Neutrophil (primary cell): ENCODE measurements at regions not wholly inside any gene's neighbourhood (a gene's known extent, or its start where the extent isn't known, plus 50 kb on each side); places are given as distances from the start of the nearest gene placed in this dataset.

Experiments used
- H3K27ac ChIP-seq: fragments of 200-600 bp; sonication (generic); 2 replicates; pipeline ENCODE4 v1.5.1; 2016; ENCODE audit warnings: mild to moderate bottlenecking, moderate library complexity
- H3K27me3 ChIP-seq: fragments of 200-600 bp; sonication (generic); 2 replicates; pipeline ENCODE4 v1.6.0; 2016; ENCODE audit warnings: mild to moderate bottlenecking
- H3K36me3 ChIP-seq: fragments of 200-600 bp; sonication (generic); 2 replicates; pipeline ENCODE4 v1.5.1; 2017
- H3K4me1 ChIP-seq, 2 experiments: fragments of 200-600 bp in 1 of 2; sonication (generic) in 1 of 2; 1 replicate in 1 of 2; 2 replicates in 1 of 2; pipeline versions ENCODE4 v1.5.1 to v1.6.1; 2013 to 2016; ENCODE audit warnings: low read depth in 1 of 2, low read length in 1 of 2, mild to moderate bottlenecking in 1 of 2, moderate library complexity in 1 of 2; ENCODE audit not compliant: control insufficient read depth in 1 of 2, insufficient read depth in 1 of 2
- H3K4me3 ChIP-seq, 2 experiments: fragments of 200-600 bp in 1 of 2; sonication (generic) in 1 of 2; 1 replicate in 1 of 2; 2 replicates in 1 of 2; pipeline ENCODE4 v1.5.1; 2013 to 2016; ENCODE audit warnings: low read depth in 1 of 2, low read length in 1 of 2, mild to moderate bottlenecking in 1 of 2, moderate library complexity in 1 of 2
- H3K9me3 ChIP-seq: fragments of 200-600 bp; sonication (generic); 2 replicates; pipeline ENCODE4 v1.5.1; 2016
- CTCF ChIP-seq: fragments of 200-600 bp; sonication (generic); IDR thresholded peaks from 2 replicates; pipeline ENCODE4 v1.5.1; 2016; ENCODE audit warnings: antibody characterized with exemption

GRCh38 chr21:35510294-35510693 lies 461.2 kb upstream of the RUNX1 start:
- peaks cover 28 to 34% of the 10 kb centered on the region in 2 experiments for H3K4me1 ChIP-seq
- no peak for TF ChIP-seq CTCF
- no peaks in the 10 kb centered on the region for H3K36me3 ChIP-seq

GRCh38 chr21:35509001-35509704 lies 460.1 kb upstream of the RUNX1 start:
- Histone ChIP-seq H3K36me3 (no peaks in the 10 kb centered on the region), H3K4me1 (peaks cover 28 to 34% of the 10 kb centered on the region in 2 experiments), H3K27me3 (no peaks in the 10 kb centered on the region), H3K27ac (peak overlapping the region; percentile 95), H3K9me3 (no peaks in the 10 kb centered on the region), H3K4me3 (peak overlapping the region; percentile 35 to 38)
- TF ChIP-seq CTCF, result no peak

More at GRCh38 chr21:35510294-35510693, 461.2 kb upstream of the RUNX1 start:
- H3K27me3 ChIP-seq, result no peaks in the 10 kb centered on the region
- H3K9me3 ChIP-seq, result no peaks in the 10 kb centered on the region
- peak overlapping the region; percentile 95 for H3K27ac ChIP-seq
- no peak overlapping the region for H3K4me3 ChIP-seq

- Histone ChIP-seq H3K27ac (peak overlapping the region; percentile 95), H3K36me3 (no peaks in the 10 kb centered on the region), H3K4me3 (peak overlapping the region; percentile 35 to 38), H3K9me3 (no peaks in the 10 kb centered on the region), H3K27me3 (no peaks in the 10 kb centered on the region), H3K4me1 (peaks cover 28 to 34% of the 10 kb centered on the region in 2 experiments)
- TF ChIP-seq CTCF, result peak; percentile 36
These were observed 459.2 kb upstream of the RUNX1 start for GRCh38 chr21:35508139-35508888.

GRCh38 chr21:35507181-35507759 lies 458.2 kb upstream of the RUNX1 start:
- Histone ChIP-seq H3K4me1 (peaks cover 28 to 34% of the 10 kb centered on the region in 2 experiments), H3K9me3 (no peaks in the 10 kb centered on the region), H3K27me3 (no peaks in the 10 kb centered on the region), H3K27ac (peak overlapping the region; percentile 95), H3K36me3 (no peaks in the 10 kb centered on the region), H3K4me3 (no peak overlapping the region)
- TF ChIP-seq CTCF, result no peak

GRCh38 chr21:35506771-35507170 lies 457.7 kb upstream of the RUNX1 start:
- no peak overlapping the region for H3K27ac ChIP-seq
- H3K36me3 ChIP-seq, result no peaks in the 10 kb centered on the region
- no peaks in the 10 kb centered on the region for H3K9me3 ChIP-seq
- no peak for TF ChIP-seq CTCF
- H3K27me3 ChIP-seq, result no peaks in the 10 kb centered on the region
- H3K4me1 ChIP-seq, result peaks cover 28 to 34% of the 10 kb centered on the region in 2 experiments
- no peak overlapping the region for H3K4me3 ChIP-seq
